Thyroid gland (tissue), 4 donors: ENCODE measurements at regions not wholly inside any gene's neighbourhood (a gene's known extent, or its start where the extent isn't known, plus 50 kb on each side); places are given as distances from the start of the nearest gene placed in this dataset.
"Not testable (repeated sequence)": the region's sequence is repeated elsewhere in the genome, so short reads cannot be mapped to it uniquely, and the experiment has no call there.

ENCODE experiments used
- DNase-seq, 2 donors: peaks; one replicate each; pipeline ENCODE4 v3.0.0-alpha.2; 2019
- H3K27ac ChIP-seq, 3 donors: fragments of 200-600 bp; sonication (generic); 1 replicate in 2 of 3; 2 replicates in 1 of 3; pipeline ENCODE4 v1.5.1; 2016 to 2019; ENCODE audit warnings: mild to moderate bottlenecking in 1 of 3, moderate library complexity in 1 of 3
- H3K27me3 ChIP-seq: fragments of 200-600 bp; sonication (generic); one replicate; pipeline ENCODE4 v1.5.1; 2019
- H3K36me3 ChIP-seq, 2 donors: fragments of 200-600 bp; sonication (generic); one replicate each; pipeline ENCODE4 v1.5.1; 2016 to 2019
- H3K4me1 ChIP-seq, 2 donors: fragments of 200-600 bp; sonication (generic); one replicate each; pipeline ENCODE4 v1.5.1; 2017 to 2019
- H3K4me3 ChIP-seq, 3 donors: fragments of 200-600 bp; sonication (generic); replicated peaks in 1 of 3; 1 replicate in 2 of 3; 2 replicates in 1 of 3; pipeline ENCODE4 v1.5.1; 2016; ENCODE audit warnings: mild to moderate bottlenecking in 1 of 3
- H3K9me3 ChIP-seq: fragments of 200-600 bp; sonication (generic); one replicate; pipeline ENCODE4 v1.5.1; 2017
- POLR2A ChIP-seq, 2 donors: fragments of 450-650 bp; IDR thresholded peaks; one replicate each; pipeline ENCODE4 v1.6.1; 2017; ENCODE audit warnings: antibody characterized with exemption in 2 of 2, mild to moderate bottlenecking in 2 of 2, moderate library complexity in 1 of 2
- WGBS, 2 donors: methylation state at CpG; one replicate each; pipeline ENCODE4 v1.1.5; 2017; 5-methylcytosine and 5-hydroxymethylcytosine counted together
- intact Hi-C: fragments of 100-400 bp; cut with DNase I; formaldehyde crosslinking; loops from one replicate; pipeline ENCODE4 v1.15.1; 2023
- TF ChIP-seq, protein P1 (sequence below), 6 experiments: fragments of 200-600 bp in 3 of 6; fragments of 450-650 bp in 3 of 6; sonication (generic) in 3 of 6; IDR thresholded peaks; one replicate each; pipeline ENCODE4 v1.5.1; 2016 to 2019; ENCODE audit warnings: antibody characterized with exemption in 6 of 6, mild to moderate bottlenecking in 2 of 6, inconsistent platforms in 1 of 6, moderate library complexity in 1 of 6

DNA sequence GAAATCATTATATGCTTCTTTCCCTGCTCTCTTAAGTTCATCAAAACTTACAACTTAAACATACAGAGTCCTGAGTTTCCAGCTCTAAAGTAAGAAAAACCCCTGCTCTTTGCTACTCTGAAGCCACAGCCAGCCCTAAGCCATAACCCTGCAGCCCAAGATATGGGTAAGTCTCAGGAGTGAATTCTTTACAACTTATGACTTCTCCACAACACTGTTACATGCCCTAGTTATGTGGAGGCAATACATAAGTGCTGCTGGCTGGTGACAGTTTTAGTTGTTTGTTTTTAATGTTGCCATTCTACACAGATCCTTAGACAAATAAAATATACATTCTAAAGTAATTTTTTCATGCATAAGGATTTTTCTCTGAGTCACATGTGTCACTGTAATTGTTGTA lies 100.2 kb downstream of the FBXO8 start:
- no peak for DNase-seq
- Histone ChIP-seq H3K36me3 (no peaks in the 10 kb centered on the region), H3K9me3 (no peaks in the 10 kb centered on the region), H3K4me1 (no peaks in the 10 kb centered on the region), H3K4me3 (no peak overlapping the region), H3K27me3 (no peaks in the 10 kb centered on the region), H3K27ac (no peak overlapping the region)
- TF ChIP-seq, protein P1, sequence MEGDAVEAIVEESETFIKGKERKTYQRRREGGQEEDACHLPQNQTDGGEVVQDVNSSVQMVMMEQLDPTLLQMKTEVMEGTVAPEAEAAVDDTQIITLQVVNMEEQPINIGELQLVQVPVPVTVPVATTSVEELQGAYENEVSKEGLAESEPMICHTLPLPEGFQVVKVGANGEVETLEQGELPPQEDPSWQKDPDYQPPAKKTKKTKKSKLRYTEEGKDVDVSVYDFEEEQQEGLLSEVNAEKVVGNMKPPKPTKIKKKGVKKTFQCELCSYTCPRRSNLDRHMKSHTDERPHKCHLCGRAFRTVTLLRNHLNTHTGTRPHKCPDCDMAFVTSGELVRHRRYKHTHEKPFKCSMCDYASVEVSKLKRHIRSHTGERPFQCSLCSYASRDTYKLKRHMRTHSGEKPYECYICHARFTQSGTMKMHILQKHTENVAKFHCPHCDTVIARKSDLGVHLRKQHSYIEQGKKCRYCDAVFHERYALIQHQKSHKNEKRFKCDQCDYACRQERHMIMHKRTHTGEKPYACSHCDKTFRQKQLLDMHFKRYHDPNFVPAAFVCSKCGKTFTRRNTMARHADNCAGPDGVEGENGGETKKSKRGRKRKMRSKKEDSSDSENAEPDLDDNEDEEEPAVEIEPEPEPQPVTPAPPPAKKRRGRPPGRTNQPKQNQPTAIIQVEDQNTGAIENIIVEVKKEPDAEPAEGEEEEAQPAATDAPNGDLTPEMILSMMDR (IDR thresholded peaks at IDR 0.05) = no peak
- TF ChIP-seq POLR2A (IDR thresholded peaks at IDR 0.05) = no peak
- intact Hi-C loops = no loop called here

DNA sequence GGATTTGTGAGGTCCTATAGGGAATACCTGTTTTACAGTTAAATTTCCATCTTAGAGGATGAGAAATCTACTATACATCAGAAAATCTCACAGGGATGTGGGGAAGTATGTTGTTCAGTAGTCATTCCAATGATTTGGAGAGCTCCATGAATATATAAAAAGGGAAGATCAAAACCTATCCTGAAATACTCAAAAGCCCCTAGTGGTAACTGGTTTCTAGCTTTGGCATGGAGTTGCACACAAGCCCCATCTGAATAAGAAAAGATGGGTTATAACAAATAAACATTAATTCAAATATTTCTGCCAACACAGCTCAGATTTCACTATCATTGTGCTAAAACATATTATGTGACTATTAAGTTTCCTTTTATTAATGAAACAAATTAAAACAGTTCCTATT lies 101.6 kb downstream of the FBXO8 start:
- H3K4me3 ChIP-seq = no peak overlapping the region
- no peaks in the 10 kb centered on the region for H3K27me3 ChIP-seq
- no peaks in the 10 kb centered on the region for H3K4me1 ChIP-seq
- DNase-seq = no peak
- no peaks in the 10 kb centered on the region for H3K36me3 ChIP-seq
- intact Hi-C loops = no loop called here
- TF ChIP-seq POLR2A (IDR thresholded peaks at IDR 0.05) = no peak
- TF ChIP-seq, protein P1 (IDR thresholded peaks at IDR 0.05) = no peak
- H3K9me3 ChIP-seq = no peaks in the 10 kb centered on the region
- no peak overlapping the region for H3K27ac ChIP-seq

DNA sequence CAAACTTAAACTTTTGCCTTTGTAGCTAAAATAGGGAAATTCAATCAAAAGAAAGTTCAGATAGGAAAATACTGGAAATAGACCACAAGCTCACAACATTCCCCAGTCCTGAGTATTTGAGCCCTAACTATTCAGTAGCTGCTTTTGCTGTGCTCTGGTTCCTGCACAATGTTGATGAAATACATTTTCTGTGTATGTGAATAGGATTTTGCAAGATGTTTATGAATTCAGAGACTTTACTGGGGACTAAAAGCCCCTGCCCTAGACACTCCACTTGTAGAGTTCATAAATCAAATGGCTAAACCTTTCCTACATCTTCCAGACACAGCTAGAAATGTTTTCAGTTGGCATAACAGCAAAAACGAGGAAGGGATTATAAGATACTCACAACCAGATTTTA lies 105.9 kb downstream of the FBXO8 start:
- H3K4me1 ChIP-seq = no peaks in the 10 kb centered on the region
- TF ChIP-seq POLR2A (IDR thresholded peaks at IDR 0.05) = no peak
- TF ChIP-seq, protein P1 (IDR thresholded peaks at IDR 0.05) = no peak
- H3K9me3 ChIP-seq = no peaks in the 10 kb centered on the region
- intact Hi-C loops = no loop called here
- H3K4me3 ChIP-seq = no peak overlapping the region
- 30 to 57% methylated on average over 1 of the region's 1 CpG for WGBS, 2 donors
- H3K36me3 ChIP-seq = no peaks in the 10 kb centered on the region
- no peak for DNase-seq
- no peaks in the 10 kb centered on the region for H3K27me3 ChIP-seq
- H3K27ac ChIP-seq = no peak overlapping the region

DNA sequence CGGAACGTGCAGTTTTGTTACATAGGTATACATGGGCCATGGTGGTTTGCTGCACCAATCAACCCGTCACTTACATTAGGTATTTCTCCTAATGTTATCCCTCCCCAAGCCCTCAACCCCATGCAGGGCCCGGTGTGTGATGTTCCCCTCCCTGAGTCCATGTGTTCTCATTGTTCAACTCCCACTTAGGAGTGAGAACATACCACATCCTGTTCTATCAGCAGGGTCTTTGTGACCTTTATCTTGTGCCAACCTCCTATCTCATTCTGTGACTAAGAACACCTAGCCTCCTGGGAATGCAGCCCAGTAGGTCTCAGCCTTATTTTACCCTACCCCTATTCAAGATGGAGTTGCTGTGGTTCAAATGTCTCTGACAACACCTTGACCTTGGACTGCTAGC lies 107.6 kb downstream of the FBXO8 start:
- H3K4me3 ChIP-seq, DNase-seq, H3K4me1 ChIP-seq, H3K36me3 ChIP-seq, H3K9me3 ChIP-seq, intact Hi-C loops, H3K27ac ChIP-seq, H3K27me3 ChIP-seq: not testable (repeated sequence)
- 92 to 94% methylated on average over 4 of the region's 4 CpGs for WGBS, 2 donors

DNA sequence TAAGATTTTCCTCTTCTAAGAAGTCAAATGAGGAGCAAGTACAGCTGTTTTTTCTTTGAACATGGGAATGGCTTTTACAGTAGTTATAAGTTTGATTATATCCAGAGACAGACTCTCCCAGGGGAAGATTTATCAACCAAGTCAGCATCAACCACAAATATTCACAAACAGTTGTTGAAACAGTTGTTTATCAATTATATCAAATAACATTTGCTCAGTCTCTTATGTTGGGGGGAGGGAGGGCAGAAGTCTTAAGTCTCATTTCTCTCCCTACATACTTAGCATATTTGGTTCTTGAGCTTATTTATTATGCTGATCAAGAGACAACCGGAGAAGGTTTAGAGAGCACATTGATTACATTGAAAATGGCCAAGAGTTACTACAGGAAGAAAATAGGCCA lies 110.1 kb downstream of the FBXO8 start:
- DNase-seq = no peak
- intact Hi-C loops = no loop called here
- Histone ChIP-seq H3K9me3 (no peaks in the 10 kb centered on the region), H3K4me3 (no peak overlapping the region), H3K27me3 (no peaks in the 10 kb centered on the region), H3K27ac (no peak overlapping the region), H3K4me1 (no peaks in the 10 kb centered on the region), H3K36me3 (no peaks in the 10 kb centered on the region)
- TF ChIP-seq POLR2A (IDR thresholded peaks at IDR 0.05) = no peak
- TF ChIP-seq, protein P1 (IDR thresholded peaks at IDR 0.05) = no peak
- WGBS, 2 donors = 69 to 75% methylated on average over 1 of the region's 1 CpG

DNA sequence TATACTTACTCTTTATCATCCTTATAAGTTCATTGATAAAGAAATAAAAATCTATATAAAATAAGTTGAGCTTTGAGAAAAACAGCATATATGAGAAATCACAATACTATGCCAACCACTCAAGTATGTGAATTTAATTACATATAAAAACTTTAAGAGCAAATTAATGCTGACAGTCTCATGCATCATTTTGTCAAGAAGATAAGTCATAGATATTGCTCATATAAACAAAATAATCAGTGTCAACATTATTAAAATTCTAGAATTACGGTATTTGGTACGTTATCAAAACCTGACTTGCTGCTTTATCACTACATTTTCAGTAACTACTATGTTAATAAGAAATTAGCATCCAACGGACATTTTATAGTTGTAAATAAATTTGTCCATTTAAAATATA lies 111.2 kb downstream of the FBXO8 start:
- WGBS, 2 donors = 81 to 88% methylated on average over 3 of the region's 3 CpGs
- DNase-seq = no peak
- H3K4me1 ChIP-seq = no peaks in the 10 kb centered on the region

More for the DNA sequence above, 111.2 kb downstream of the FBXO8 start:
- TF ChIP-seq, protein P1 (IDR thresholded peaks at IDR 0.05) = no peak
- TF ChIP-seq POLR2A (IDR thresholded peaks at IDR 0.05) = no peak
- Histone ChIP-seq H3K9me3 (no peaks in the 10 kb centered on the region), H3K27ac (no peak overlapping the region), H3K27me3 (peaks cover 4% of the 10 kb centered on the region), H3K36me3 (no peaks in the 10 kb centered on the region), H3K4me3 (no peak overlapping the region)
- intact Hi-C loops = no loop called here
